ENCODE measurements at regions not wholly inside any gene's neighbourhood (a gene's known extent, or its start where the extent isn't known, plus 50 kb on each side); places are given as distances from the start of the nearest gene placed in this dataset.

DNA sequence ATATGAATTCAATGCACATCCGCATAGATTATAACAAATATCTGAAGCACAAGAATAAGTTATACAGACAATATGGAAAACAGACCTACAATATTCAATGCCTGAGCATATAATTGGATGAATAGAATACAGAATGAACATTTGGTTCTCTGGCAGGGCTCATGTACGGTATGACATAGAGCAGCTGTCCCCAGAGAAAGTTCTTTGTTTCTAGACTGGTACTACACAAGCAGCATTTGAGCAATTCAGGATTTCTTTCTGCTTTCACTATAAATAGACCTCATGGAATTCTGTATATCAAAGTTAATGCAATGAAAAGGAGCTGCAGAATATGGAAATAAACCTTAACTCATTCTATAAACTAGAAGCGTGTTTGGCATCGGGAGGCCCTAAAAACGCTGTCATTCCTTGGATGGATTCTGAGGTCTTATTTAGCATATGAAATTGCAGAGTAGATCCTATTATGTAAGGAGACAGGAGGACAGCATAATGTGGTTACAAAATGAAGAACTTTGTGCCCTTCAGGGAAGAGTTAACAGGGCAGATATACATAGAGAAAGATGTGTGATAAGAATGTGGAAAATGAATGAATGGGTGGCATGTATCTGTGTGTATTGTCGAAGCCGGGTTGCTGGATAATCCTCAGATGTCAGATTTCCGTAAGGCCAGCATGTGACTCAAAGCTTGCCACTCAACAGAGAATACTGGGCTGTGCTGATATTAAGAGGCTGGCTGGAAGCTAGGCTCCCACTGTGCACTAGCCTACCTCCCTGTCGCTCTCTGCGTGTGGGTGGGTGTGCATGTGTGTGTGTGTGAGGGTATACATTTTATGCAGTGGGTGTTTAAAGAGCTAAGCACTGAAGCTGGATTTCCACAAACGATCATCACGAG is 103.3 kb upstream of the SLC4A4 start:
- no peak for TF ChIP-seq SUZ12 (IDR thresholded peaks at IDR 0.05; ENCODE audit: extremely low read depth, insufficient read depth, insufficient read length)
- TF ChIP-seq YY1 (IDR thresholded peaks at IDR 0.05; ENCODE audit: insufficient read depth, insufficient read length) = no peak
- TF ChIP-seq ZNF274 (IDR thresholded peaks at IDR 0.05; ENCODE audit: low read depth, low read length) = no peak

All from NT2/D1 (cell line).